IMR-90 (cell line): ENCODE measurements at regions not wholly inside any gene's neighbourhood (a gene's known extent, or its start where the extent isn't known, plus 50 kb on each side); places are given as distances from the start of the nearest gene placed in this dataset.

Experiments used
- CEBPB ChIP-seq: IDR thresholded peaks from 2 replicates; pipeline ENCODE4 v1.6.1; 2012; ENCODE audit warnings: low read depth, low read length, improper control_type of control experiment
- CTCF ChIP-seq: conservative IDR thresholded peaks from 2 replicates; pipeline ENCODE4 v1.5.1; 2012; ENCODE audit warnings: mild to moderate bottlenecking, low read depth, low read length, improper control_type of control experiment
- FOS ChIP-seq: fragments of 150-350 bp; IDR thresholded peaks from 2 replicates; pipeline ENCODE4 v1.6.1; 2016; ENCODE audit warnings: low read depth, low read length
- MAZ ChIP-seq: IDR thresholded peaks from 2 replicates; pipeline ENCODE4 v1.6.1; 2012; ENCODE audit warnings: low read depth, mild to moderate bottlenecking, low read length, improper control_type of control experiment, moderate library complexity, borderline replicate concordance
- POLR2A ChIP-seq: IDR thresholded peaks from 2 replicates; pipeline ENCODE4 v1.6.1; 2012; ENCODE audit warnings: mild to moderate bottlenecking, low read depth, low read length
- RFX5 ChIP-seq: IDR thresholded peaks from 2 replicates; pipeline ENCODE4 v1.8.0; 2012; ENCODE audit warnings: low read depth, mild to moderate bottlenecking, low read length, moderate library complexity
- SMC3 ChIP-seq: fragments of 150-350 bp; IDR thresholded peaks from 2 replicates; pipeline ENCODE4 v1.6.1; 2016; ENCODE audit warnings: low read depth, mild to moderate bottlenecking, antibody characterized with exemption, low read length, moderate library complexity

DNA sequence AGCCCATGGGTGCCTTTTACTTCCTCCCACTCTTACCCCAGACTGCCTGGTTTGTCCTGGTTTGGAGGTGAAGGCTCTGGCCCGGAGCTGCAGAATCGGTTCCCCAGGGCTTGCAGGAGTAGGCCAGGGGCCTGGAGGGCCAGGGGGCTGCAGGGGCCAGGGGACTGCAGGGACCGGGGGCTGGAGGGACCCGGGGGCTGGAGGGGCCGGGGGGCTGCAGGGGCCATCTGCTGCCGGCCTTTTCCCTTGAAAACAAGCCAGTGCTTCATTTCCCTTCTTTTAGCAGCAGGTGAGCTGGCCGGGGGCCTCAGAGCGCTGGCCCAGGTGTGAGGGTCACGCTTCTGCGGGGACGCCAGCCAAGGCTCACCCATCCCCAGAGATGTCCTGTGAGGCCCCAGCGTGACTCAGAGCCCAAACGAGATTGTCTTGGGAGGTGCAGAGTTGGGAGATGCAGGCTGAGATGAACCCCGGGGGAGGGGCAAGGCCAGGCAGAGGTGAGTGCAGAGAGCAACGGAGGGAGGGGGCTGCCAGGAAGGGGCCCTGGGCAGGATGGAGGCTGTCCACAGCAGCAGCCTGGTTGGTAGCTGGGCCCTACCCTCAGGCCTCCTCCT lies 154.9 kb downstream of the KIF26A start:
- TF ChIP-seq CTCF (no peak), RFX5 (no peak), SMC3 (no peak), MAZ (no peak), POLR2A (no peak), CEBPB (no peak), FOS (no peak)
